GM23338 (cell line): ENCODE measurements at regions not wholly inside any gene's neighbourhood (a gene's known extent, or its start where the extent isn't known, plus 50 kb on each side); places are given as distances from the start of the nearest gene placed in this dataset.

Experiments used
- ATAC-seq: fragments of 200-7000 bp; cut with Tn5 transposase; 3 replicates; pipeline ENCODE4 v1.9.1; 2020
- DNase-seq: peaks from one replicate; pipeline ENCODE4 v3.0.0-alpha.2; 2015; ENCODE audit warnings: low spot score
- H2AFZ ChIP-seq: fragments of 200-600 bp; sonication (generic); 2 replicates; pipeline ENCODE4 v1.8.0; 2016; ENCODE audit warnings: antibody characterized with exemption, mild to moderate bottlenecking, moderate library complexity
- H3F3A ChIP-seq: fragments of 200-600 bp; sonication (generic); replicated peaks from 2 replicates; pipeline ENCODE4 v1.8.0; 2017; ENCODE audit warnings: antibody characterized with exemption, mixed run types, low read depth
- H3K27ac ChIP-seq: fragments of 200-600 bp; sonication (generic); 2 replicates; pipeline ENCODE4 v1.6.1; 2016; ENCODE audit warnings: low read depth
- H3K27me3 ChIP-seq: fragments of 200-600 bp; sonication (generic); 2 replicates; pipeline ENCODE4 v1.8.0; 2016; ENCODE audit warnings: mild to moderate bottlenecking, mixed run types, moderate library complexity; ENCODE audit not compliant: insufficient read depth
- H3K36me3 ChIP-seq: fragments of 200-600 bp; sonication (generic); 2 replicates; pipeline ENCODE4 v1.8.0; 2016; ENCODE audit warnings: mild to moderate bottlenecking; ENCODE audit not compliant: insufficient read depth
- H3K4me1 ChIP-seq: fragments of 200-600 bp; sonication (generic); 2 replicates; pipeline ENCODE4 v1.8.0; 2016; ENCODE audit warnings: mild to moderate bottlenecking, moderate library complexity; ENCODE audit not compliant: insufficient read depth
- H3K4me2 ChIP-seq: fragments of 200-600 bp; sonication (generic); 2 replicates; pipeline ENCODE4 v1.7.1; 2017; ENCODE audit warnings: mixed run types
- H3K4me3 ChIP-seq: fragments of 200-600 bp; sonication (generic); 2 replicates; pipeline ENCODE4 v1.6.1; 2016; ENCODE audit warnings: mixed run types
- H3K79me2 ChIP-seq: fragments of 200-600 bp; sonication (generic); replicated peaks from 2 replicates; pipeline ENCODE4 v1.8.0; 2017; ENCODE audit warnings: mild to moderate bottlenecking; ENCODE audit not compliant: insufficient read depth
- H3K9me2 ChIP-seq: fragments of 200-600 bp; sonication (generic); 2 replicates; pipeline ENCODE4 v1.8.0; 2017; ENCODE audit not compliant: insufficient read depth
- H4K20me1 ChIP-seq: fragments of 200-600 bp; sonication (generic); replicated peaks from 2 replicates; pipeline ENCODE4 v1.8.0; 2017; ENCODE audit warnings: mild to moderate bottlenecking; ENCODE audit not compliant: insufficient read depth
- H3K27ac Mint-ChIP-seq: 2 replicates; pipeline ENCODE4 v1.8.0; 2020; ENCODE audit warnings: inconsistent platforms, mild to moderate bottlenecking, moderate library complexity, mixed read lengths
- H3K27me3 Mint-ChIP-seq: 3 replicates; pipeline ENCODE4 v1.8.0; 2022; ENCODE audit warnings: low read depth, mild to moderate bottlenecking, moderate library complexity, mixed read lengths, inconsistent platforms; ENCODE audit not compliant: insufficient read depth, poor library complexity
- H3K36me3 Mint-ChIP-seq: 3 replicates; pipeline ENCODE4 v1.8.0; 2021; ENCODE audit warnings: low read depth, mild to moderate bottlenecking, inconsistent platforms, moderate library complexity, mixed read lengths
- H3K4me1 Mint-ChIP-seq: 3 replicates; pipeline ENCODE4 v1.8.0; 2020; ENCODE audit warnings: mild to moderate bottlenecking, inconsistent platforms, mixed read lengths
- H3K4me3 Mint-ChIP-seq: 3 replicates; pipeline ENCODE4 v1.8.0; 2021; ENCODE audit warnings: moderate library complexity, mild to moderate bottlenecking, inconsistent platforms, mixed read lengths
- H3K9me3 Mint-ChIP-seq: 3 replicates; pipeline ENCODE4 v1.8.0; 2020; ENCODE audit warnings: moderate library complexity, mild to moderate bottlenecking, inconsistent platforms, mixed read lengths
- EZH2phosphoT487 ChIP-seq: fragments of 200-600 bp; sonication (generic); IDR thresholded peaks from one replicate; pipeline ENCODE4 v1.8.1; 2018; ENCODE audit warnings: antibody characterized with exemption; ENCODE audit not compliant: unreplicated experiment
- STAT1 ChIP-seq: IDR thresholded peaks from one replicate; pipeline ENCODE4 v1.6.1; 2016; ENCODE audit warnings: antibody characterized with exemption; ENCODE audit not compliant: unreplicated experiment
- ZNF114 ChIP-seq: fragments of 250-450 bp; sonication (Bioruptor Pico); IDR thresholded peaks from 2 replicates; pipeline ENCODE4 v1.5.0; 2020; ENCODE audit warnings: mild to moderate bottlenecking, moderate library complexity
- TF ChIP-seq, protein P1 (sequence below): IDR thresholded peaks from 2 replicates; pipeline ENCODE4 v1.6.1; 2016; ENCODE audit warnings: antibody characterized with exemption
- TF ChIP-seq, protein P2 (sequence below): fragments of 250-450 bp; sonication (Bioruptor Pico); IDR thresholded peaks from 2 replicates; pipeline ENCODE4 v1.5.0; 2020; ENCODE audit warnings: mild to moderate bottlenecking, moderate library complexity

DNA sequence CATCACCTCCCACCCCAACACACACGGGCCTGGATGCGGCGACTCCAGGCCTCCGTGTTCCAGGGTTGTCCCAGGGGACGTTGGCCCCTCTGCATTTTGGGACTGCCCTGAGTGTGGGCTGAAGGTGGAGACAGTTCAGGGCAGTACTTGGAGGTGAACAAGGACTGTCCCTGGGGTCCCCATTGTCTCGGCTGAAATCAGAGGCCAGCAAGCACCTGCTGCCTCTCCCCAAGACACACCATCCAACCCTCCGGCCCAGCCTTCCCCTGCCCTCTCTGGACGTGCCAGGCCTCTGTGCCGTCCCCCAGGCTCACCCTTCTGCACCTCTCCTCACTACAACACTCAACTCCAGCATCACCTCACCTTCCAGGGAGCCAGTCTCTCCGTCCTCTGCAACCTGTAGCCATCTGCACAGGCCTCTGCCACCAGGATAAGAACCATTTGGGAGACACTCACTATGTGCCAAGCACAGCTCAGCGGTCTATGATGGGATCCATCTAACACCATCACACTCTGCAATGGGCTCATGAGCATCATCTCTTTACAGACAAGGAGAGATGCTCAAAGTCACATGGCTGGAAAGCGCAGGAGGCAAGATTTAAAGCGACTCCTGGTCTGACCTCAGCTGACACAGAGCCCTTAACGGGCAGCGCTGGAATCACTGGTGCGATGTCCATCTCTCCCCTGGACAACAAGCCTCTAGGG, 104.5 kb upstream of the SEC14L1 start (continued):
- TF ChIP-seq, protein P1, sequence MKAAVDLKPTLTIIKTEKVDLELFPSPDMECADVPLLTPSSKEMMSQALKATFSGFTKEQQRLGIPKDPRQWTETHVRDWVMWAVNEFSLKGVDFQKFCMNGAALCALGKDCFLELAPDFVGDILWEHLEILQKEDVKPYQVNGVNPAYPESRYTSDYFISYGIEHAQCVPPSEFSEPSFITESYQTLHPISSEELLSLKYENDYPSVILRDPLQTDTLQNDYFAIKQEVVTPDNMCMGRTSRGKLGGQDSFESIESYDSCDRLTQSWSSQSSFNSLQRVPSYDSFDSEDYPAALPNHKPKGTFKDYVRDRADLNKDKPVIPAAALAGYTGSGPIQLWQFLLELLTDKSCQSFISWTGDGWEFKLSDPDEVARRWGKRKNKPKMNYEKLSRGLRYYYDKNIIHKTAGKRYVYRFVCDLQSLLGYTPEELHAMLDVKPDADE, result no peak
- no peak for TF ChIP-seq STAT1
- TF ChIP-seq EZH2phosphoT487, result no peak
- TF ChIP-seq ZNF114 (CRISPR knock-in tag), result no peak
- TF ChIP-seq, protein P2, sequence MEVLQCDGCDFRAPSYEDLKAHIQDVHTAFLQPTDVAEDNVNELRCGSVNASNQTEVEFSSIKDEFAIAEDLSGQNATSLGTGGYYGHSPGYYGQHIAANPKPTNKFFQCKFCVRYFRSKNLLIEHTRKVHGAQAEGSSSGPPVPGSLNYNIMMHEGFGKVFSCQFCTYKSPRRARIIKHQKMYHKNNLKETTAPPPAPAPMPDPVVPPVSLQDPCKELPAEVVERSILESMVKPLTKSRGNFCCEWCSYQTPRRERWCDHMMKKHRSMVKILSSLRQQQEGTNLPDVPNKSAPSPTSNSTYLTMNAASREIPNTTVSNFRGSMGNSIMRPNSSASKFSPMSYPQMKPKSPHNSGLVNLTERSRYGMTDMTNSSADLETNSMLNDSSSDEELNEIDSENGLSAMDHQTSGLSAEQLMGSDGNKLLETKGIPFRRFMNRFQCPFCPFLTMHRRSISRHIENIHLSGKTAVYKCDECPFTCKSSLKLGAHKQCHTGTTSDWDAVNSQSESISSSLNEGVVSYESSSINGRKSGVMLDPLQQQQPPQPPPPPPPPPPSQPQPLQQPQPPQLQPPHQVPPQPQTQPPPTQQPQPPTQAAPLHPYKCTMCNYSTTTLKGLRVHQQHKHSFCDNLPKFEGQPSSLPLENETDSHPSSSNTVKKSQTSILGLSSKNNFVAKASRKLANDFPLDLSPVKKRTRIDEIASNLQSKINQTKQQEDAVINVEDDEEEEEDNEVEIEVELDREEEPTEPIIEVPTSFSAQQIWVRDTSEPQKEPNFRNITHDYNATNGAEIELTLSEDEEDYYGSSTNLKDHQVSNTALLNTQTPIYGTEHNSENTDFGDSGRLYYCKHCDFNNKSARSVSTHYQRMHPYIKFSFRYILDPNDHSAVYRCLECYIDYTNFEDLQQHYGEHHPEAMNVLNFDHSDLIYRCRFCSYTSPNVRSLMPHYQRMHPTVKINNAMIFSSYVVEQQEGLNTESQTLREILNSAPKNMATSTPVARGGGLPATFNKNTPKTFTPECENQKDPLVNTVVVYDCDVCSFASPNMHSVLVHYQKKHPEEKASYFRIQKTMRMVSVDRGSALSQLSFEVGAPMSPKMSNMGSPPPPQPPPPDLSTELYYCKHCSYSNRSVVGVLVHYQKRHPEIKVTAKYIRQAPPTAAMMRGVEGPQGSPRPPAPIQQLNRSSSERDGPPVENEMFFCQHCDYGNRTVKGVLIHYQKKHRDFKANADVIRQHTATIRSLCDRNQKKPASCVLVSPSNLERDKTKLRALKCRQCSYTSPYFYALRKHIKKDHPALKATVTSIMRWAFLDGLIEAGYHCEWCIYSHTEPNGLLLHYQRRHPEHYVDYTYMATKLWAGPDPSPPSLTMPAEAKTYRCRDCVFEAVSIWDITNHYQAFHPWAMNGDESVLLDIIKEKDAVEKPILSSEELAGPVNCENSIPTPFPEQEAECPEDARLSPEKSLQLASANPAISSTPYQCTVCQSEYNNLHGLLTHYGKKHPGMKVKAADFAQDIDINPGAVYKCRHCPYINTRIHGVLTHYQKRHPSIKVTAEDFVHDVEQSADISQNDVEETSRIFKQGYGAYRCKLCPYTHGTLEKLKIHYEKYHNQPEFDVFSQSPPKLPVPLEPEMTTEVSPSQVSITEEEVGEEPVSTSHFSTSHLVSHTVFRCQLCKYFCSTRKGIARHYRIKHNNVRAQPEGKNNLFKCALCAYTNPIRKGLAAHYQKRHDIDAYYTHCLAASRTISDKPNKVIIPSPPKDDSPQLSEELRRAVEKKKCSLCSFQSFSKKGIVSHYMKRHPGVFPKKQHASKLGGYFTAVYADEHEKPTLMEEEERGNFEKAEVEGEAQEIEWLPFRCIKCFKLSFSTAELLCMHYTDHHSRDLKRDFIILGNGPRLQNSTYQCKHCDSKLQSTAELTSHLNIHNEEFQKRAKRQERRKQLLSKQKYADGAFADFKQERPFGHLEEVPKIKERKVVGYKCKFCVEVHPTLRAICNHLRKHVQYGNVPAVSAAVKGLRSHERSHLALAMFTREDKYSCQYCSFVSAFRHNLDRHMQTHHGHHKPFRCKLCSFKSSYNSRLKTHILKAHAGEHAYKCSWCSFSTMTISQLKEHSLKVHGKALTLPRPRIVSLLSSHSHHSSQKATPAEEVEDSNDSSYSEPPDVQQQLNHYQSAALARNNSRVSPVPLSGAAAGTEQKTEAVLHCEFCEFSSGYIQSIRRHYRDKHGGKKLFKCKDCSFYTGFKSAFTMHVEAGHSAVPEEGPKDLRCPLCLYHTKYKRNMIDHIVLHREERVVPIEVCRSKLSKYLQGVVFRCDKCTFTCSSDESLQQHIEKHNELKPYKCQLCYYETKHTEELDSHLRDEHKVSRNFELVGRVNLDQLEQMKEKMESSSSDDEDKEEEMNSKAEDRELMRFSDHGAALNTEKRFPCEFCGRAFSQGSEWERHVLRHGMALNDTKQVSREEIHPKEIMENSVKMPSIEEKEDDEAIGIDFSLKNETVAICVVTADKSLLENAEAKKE (CRISPR knock-in tag), result no peak

DNA sequence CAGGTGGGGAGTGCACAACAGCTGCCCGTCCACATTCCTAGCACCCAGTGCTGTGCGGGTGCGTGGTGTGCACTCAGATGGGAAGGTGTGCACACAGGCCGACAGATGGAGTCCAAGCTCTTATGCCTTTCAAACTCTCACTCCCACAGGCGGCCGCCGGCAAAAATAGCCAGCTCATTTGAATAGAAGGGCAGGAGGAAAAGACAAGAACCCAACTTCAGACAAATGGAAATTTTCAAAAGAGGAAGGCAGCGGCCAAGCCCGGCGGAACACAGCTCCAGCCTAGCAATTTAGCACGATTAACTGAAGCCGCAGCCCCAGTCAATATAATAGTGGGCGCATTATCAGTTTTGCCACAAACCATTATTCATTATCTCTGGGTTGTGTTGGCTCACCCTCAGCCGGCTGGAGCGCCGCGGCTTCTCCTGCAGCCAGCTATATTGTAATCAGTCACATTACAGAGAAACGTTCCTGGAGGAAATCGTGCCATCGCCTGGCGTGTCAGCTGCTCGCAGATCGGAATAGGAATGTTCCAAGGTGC, 103.9 kb upstream of the SEC14L1 start:
- no peaks in the 10 kb centered on the region for H3K79me2 ChIP-seq
- no peaks in the 10 kb centered on the region for H3K36me3 ChIP-seq
- no peak overlapping the region for H3K4me2 ChIP-seq
- H3K4me1 ChIP-seq, result no peaks in the 10 kb centered on the region
- Mint-ChIP-seq H3K9me3 (peaks cover 5% of the 10 kb centered on the region; the same call in 2 of the 3 replicates), H3K27me3 (peaks cover 12% of the 10 kb centered on the region), H3K4me1 (no peaks in the 10 kb centered on the region), H3K27ac (no peak overlapping the region), H3K4me3 (no peak overlapping the region), H3K36me3 (no peaks in the 10 kb centered on the region)
- DNase-seq, result no peak
- H3K27ac ChIP-seq, result no peak overlapping the region
- ATAC-seq, result no peak
- H2AFZ ChIP-seq, result 0 out of 2 replicates have a peak overlapping the region, but pooled peaks have one; percentile 38
- H3K27me3 ChIP-seq, result no peaks in the 10 kb centered on the region
- H3K4me3 ChIP-seq, result no peak overlapping the region
- H3K9me2 ChIP-seq, result no peaks in the 10 kb centered on the region
- H3F3A ChIP-seq, result no peaks in the 10 kb centered on the region
- H4K20me1 ChIP-seq, result no peaks in the 10 kb centered on the region
- TF ChIP-seq, protein P2 (CRISPR knock-in tag), result no peak
